Loucy (cell line): ENCODE measurements at regions not wholly inside any gene's neighbourhood (a gene's known extent, or its start where the extent isn't known, plus 50 kb on each side); places are given as distances from the start of the nearest gene placed in this dataset.

Experiments
- H2AFZ ChIP-seq: fragments of 200-600 bp; sonication (generic); 2 replicates; pipeline ENCODE4 v1.6.0; 2016; ENCODE audit warnings: antibody characterized with exemption, mild to moderate bottlenecking, low read length, moderate library complexity
- H3F3A ChIP-seq: fragments of 200-600 bp; 2 replicates; pipeline ENCODE4 v1.6.0; 2016; ENCODE audit warnings: antibody characterized with exemption, low read depth, mild to moderate bottlenecking
- H3K27me3 ChIP-seq: fragments of 200-600 bp; sonication (generic); 2 replicates; pipeline ENCODE4 v1.6.1; 2014; ENCODE audit warnings: low read length, mild to moderate bottlenecking; ENCODE audit not compliant: insufficient read depth, poor library complexity, severe bottlenecking
- H3K36me3 ChIP-seq: fragments of 200-600 bp; sonication (generic); 2 replicates; pipeline ENCODE4 v1.6.1; 2016; ENCODE audit warnings: low read length; ENCODE audit not compliant: insufficient read depth
- H3K4me1 ChIP-seq: fragments of 200-600 bp; sonication (generic); 2 replicates; pipeline ENCODE4 v1.5.1; 2014; ENCODE audit warnings: low read length, mild to moderate bottlenecking; ENCODE audit not compliant: insufficient read depth, poor library complexity, severe bottlenecking
- H3K4me2 ChIP-seq: fragments of 200-600 bp; sonication (generic); 2 replicates; pipeline ENCODE4 v1.6.0; 2014; ENCODE audit warnings: antibody characterized with exemption, low read length, low read depth, mild to moderate bottlenecking; ENCODE audit not compliant: poor library complexity, severe bottlenecking
- H3K4me3 ChIP-seq: fragments of 200-600 bp; sonication (generic); 2 replicates; pipeline ENCODE4 v1.5.1; 2014; ENCODE audit warnings: low read length, mild to moderate bottlenecking, mixed read lengths; ENCODE audit not compliant: poor library complexity, severe bottlenecking
- H3K79me2 ChIP-seq: fragments of 200-600 bp; sonication (generic); 2 replicates; pipeline ENCODE4 v1.6.1; 2014; ENCODE audit warnings: low read length; ENCODE audit not compliant: insufficient read depth
- H3K9ac ChIP-seq: fragments of 200-600 bp; sonication (generic); 2 replicates; pipeline ENCODE4 v1.6.0; 2014; ENCODE audit warnings: mild to moderate bottlenecking, low read depth, low read length, moderate library complexity; ENCODE audit not compliant: poor library complexity, severe bottlenecking
- H3K9me2 ChIP-seq: fragments of 200-600 bp; sonication (generic); replicated peaks from 2 replicates; pipeline ENCODE4 v1.6.1; 2016; ENCODE audit warnings: low read depth, low read length, mixed read lengths
- H3K9me3 ChIP-seq: fragments of 200-600 bp; sonication (generic); 2 replicates; pipeline ENCODE4 v1.6.1; 2014; ENCODE audit warnings: mild to moderate bottlenecking, antibody characterized with exemption, low read length, low read depth; ENCODE audit not compliant: insufficient read depth
- H4K20me1 ChIP-seq: fragments of 200-600 bp; sonication (generic); 2 replicates; pipeline ENCODE4 v1.6.0; 2014; ENCODE audit warnings: antibody characterized with exemption, low read length, mild to moderate bottlenecking; ENCODE audit not compliant: insufficient read depth, poor library complexity, severe bottlenecking
- EZH2phosphoT487 ChIP-seq: fragments of 200-600 bp; IDR thresholded peaks from 2 replicates; pipeline ENCODE4 v1.6.1; 2018; ENCODE audit warnings: antibody characterized with exemption, mild to moderate bottlenecking, moderate library complexity, borderline replicate concordance
- TF ChIP-seq, protein P1 (sequence below): fragments of 200-600 bp; sonication (generic); conservative IDR thresholded peaks from 2 replicates; pipeline ENCODE4 v1.5.1; 2014; ENCODE audit warnings: mild to moderate bottlenecking, antibody characterized with exemption, low read length

DNA sequence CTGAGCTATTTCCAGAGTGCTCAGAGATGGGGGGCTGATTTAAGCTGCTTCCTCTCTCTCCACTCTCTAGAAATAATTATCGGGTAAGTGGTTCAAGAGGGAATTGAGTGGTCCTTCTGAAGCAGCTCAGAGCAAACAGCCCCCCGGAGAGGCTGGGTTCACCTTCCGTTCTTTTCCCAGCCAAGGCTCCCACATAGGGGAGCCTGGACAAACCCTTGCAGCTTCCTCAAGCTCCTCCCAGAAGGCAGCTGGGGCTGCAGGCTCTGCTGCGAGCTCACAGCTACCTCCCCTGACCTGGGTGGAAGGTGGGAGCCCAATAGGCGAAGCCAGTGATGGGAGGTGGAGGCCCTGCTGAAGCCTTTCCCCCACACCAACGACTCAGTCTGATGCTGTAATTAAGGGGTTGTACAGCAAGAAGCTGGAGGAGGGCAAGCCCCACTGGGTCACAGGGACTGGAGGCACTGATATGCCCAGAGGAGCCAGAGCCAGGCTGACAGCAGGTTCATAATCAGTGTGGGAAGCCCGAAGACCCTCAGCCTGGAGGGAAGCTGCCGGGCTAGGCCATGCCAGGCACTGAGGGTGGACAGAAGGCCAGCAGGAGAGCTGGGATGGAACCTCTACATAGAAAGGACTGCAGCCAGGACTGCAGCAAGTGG, 52.4 kb downstream of the ARL6IP4 start:
- H3K79me2 ChIP-seq = no peaks in the 10 kb centered on the region
- H3K9me3 ChIP-seq = no peaks in the 10 kb centered on the region
- H3K36me3 ChIP-seq = no peaks in the 10 kb centered on the region
- no peaks in the 10 kb centered on the region for H3K27me3 ChIP-seq
- H2AFZ ChIP-seq = no peak overlapping the region
- H3F3A ChIP-seq = no peaks in the 10 kb centered on the region
- no peaks in the 10 kb centered on the region for H4K20me1 ChIP-seq
- no peak for TF ChIP-seq EZH2phosphoT487
- TF ChIP-seq, protein P1, sequence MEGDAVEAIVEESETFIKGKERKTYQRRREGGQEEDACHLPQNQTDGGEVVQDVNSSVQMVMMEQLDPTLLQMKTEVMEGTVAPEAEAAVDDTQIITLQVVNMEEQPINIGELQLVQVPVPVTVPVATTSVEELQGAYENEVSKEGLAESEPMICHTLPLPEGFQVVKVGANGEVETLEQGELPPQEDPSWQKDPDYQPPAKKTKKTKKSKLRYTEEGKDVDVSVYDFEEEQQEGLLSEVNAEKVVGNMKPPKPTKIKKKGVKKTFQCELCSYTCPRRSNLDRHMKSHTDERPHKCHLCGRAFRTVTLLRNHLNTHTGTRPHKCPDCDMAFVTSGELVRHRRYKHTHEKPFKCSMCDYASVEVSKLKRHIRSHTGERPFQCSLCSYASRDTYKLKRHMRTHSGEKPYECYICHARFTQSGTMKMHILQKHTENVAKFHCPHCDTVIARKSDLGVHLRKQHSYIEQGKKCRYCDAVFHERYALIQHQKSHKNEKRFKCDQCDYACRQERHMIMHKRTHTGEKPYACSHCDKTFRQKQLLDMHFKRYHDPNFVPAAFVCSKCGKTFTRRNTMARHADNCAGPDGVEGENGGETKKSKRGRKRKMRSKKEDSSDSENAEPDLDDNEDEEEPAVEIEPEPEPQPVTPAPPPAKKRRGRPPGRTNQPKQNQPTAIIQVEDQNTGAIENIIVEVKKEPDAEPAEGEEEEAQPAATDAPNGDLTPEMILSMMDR = no peak
- H3K4me1 ChIP-seq = peaks cover 8% of the 10 kb centered on the region
- H3K9me2 ChIP-seq = no peaks in the 10 kb centered on the region
- H3K4me2 ChIP-seq = no peak overlapping the region
- H3K9ac ChIP-seq = no peak overlapping the region
- no peak overlapping the region for H3K4me3 ChIP-seq
